ENCODE measurements at regions not wholly inside any gene's neighbourhood (a gene's known extent, or its start where the extent isn't known, plus 50 kb on each side); places are given as distances from the start of the nearest gene placed in this dataset.

DNA sequence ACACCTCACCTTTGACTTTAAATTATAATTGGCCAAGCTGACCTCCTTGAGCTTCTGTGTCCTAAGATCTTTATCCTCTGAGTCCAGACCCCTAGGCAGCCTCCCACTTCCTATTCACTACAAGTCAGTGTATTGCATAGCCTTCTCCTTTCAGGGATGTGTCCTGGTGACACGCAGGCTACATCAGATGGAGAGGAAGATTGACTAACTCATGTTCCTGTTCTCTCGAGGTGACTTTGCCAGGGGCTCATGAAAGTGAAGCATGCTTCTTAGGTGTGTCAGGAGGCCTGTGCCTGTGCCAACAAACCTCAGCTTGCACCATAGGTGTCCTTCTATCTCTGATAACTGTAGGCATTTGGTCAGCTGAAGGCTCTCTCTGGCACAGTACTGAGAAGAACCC is 195.7 kb upstream of the HS3ST1 start:
- ChIA-PET CTCF (no interaction called here), POLR2A (no interaction called here)
- Mint-ChIP-seq H3K9me3 (no peaks in the 10 kb centered on the region), H3K36me3 (no peaks in the 10 kb centered on the region), H3K4me1 (no peaks in the 10 kb centered on the region), H3K4me3 (no peak overlapping the region), H3K27me3 (peaks cover 0 to 5% (median 3%) of the 10 kb centered on the region in 5 donors), H3K27ac (no peak overlapping the region)
- Histone ChIP-seq H3K4me1 (ENCODE audit: control insufficient read depth in 2 of 2, insufficient read depth in 2 of 2, low read length in 2 of 2) (no peaks in the 10 kb centered on the region), H3K9me3 (ENCODE audit: control insufficient read depth in 2 of 3, low read length in 3 of 3) (no peaks in the 10 kb centered on the region), H3K27ac (ENCODE audit: low read depth, low read length) (no peak overlapping the region), H3K4me3 (ENCODE audit: low read length) (no peak overlapping the region), H3K36me3 (ENCODE audit: control insufficient read depth in 2 of 3, insufficient read depth in 3 of 3, low read length in 3 of 3) (no peaks in the 10 kb centered on the region), H3K27me3 (ENCODE audit: control insufficient read depth in 2 of 2, insufficient read depth in 2 of 2, low read length in 2 of 2) (no peaks in the 10 kb centered on the region)
- no peak for ATAC-seq
- intact Hi-C loops (cut with micrococcal nuclease): no loop called here
- DNase-seq: no peak

DNA sequence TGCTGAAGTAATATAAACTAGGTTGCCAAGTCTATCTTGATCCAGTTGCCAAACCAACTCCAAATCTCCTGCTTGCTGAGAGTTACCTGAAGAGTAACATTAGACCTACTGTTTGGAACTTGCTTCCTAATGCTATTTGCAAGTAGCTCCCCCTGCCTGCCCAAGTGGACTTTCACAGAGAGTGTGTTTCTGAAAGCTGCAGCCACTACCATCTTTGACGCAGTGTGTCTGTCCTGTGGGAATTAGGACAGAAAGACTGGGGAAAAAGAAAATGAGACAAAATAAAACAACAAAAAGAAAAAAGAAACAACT is 195.0 kb upstream of the HS3ST1 start:
- Mint-ChIP-seq H3K27ac (no peak overlapping the region), H3K27me3 (peaks cover 0 to 5% (median 3%) of the 10 kb centered on the region in 5 donors), H3K4me3 (no peak overlapping the region), H3K4me1 (no peaks in the 10 kb centered on the region), H3K36me3 (no peaks in the 10 kb centered on the region), H3K9me3 (no peaks in the 10 kb centered on the region)
- ATAC-seq (no peak), DNase-seq (peak in 2 of 9 donors; percentile 3 to 7)
- no peaks in the 10 kb centered on the region for H3K36me3 ChIP-seq (ENCODE audit: control insufficient read depth in 2 of 3, insufficient read depth in 3 of 3, low read length in 3 of 3)
- ChIA-PET POLR2A (no interaction called here), CTCF (no interaction called here)
- H3K4me3 ChIP-seq (ENCODE audit: low read length): no peak overlapping the region
- no peaks in the 10 kb centered on the region for H3K4me1 ChIP-seq (ENCODE audit: control insufficient read depth in 2 of 2, insufficient read depth in 2 of 2, low read length in 2 of 2)
- no peak overlapping the region for H3K27ac ChIP-seq (ENCODE audit: low read depth, low read length)
- H3K9me3 ChIP-seq (ENCODE audit: control insufficient read depth in 2 of 3, low read length in 3 of 3): no peaks in the 10 kb centered on the region
- H3K27me3 ChIP-seq (ENCODE audit: control insufficient read depth in 2 of 2, insufficient read depth in 2 of 2, low read length in 2 of 2): no peaks in the 10 kb centered on the region
- intact Hi-C loops (cut with micrococcal nuclease): loop anchor here in 1 of 2 donors (1.0 kb wide), 3 partner anchors 205 to 1069 kb away; no protein-coding TSS in a partner anchor

DNA sequence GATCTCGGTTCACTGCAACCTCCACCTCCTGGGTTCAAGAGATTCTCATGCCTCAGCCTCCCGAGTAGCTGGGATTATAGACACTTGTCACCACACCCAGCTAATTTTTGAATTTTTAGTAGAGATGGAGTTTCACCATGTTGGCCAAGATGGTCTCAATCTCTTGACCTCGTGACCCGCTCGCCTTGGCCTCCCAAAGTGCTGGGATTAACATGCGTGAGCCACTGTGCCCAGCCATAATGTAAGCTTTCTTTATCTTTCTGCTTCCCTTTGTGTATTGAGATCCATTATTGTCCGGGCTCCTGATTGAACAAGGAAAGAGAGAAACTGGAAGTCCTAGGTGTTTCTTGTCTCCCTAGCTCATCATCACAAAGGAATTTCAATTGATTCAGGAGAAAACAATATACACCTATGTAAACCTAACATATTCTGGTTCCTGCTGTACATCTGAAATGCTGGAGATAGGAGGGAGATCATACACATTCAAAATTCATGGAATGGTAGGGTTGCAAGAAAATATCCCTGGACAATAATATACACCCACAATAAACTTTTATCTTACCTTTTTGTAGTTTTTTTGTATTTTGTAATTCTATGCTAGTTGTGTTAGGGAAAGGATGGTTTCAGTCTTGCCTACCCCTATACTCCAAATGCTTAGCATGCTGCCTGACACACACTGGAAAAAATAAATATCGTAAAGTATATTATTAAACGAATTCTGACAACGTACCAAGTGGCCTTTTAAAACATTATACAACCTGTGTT is 194.4 kb upstream of the HS3ST1 start:
- Histone ChIP-seq H3K4me3 (ENCODE audit: low read length) (no peak overlapping the region), H3K9me3 (ENCODE audit: control insufficient read depth in 2 of 3, low read length in 3 of 3) (no peaks in the 10 kb centered on the region), H3K4me1 (ENCODE audit: control insufficient read depth in 2 of 2, insufficient read depth in 2 of 2, low read length in 2 of 2) (no peaks in the 10 kb centered on the region), H3K36me3 (ENCODE audit: control insufficient read depth in 2 of 3, insufficient read depth in 3 of 3, low read length in 3 of 3) (no peaks in the 10 kb centered on the region), H3K27me3 (ENCODE audit: control insufficient read depth in 2 of 2, insufficient read depth in 2 of 2, low read length in 2 of 2) (no peaks in the 10 kb centered on the region), H3K27ac (ENCODE audit: low read depth, low read length) (no peak overlapping the region)
- peaks cover 0 to 5% (median 3%) of the 10 kb centered on the region in 5 donors for H3K27me3 Mint-ChIP-seq
- H3K36me3 Mint-ChIP-seq: no peaks in the 10 kb centered on the region
- H3K4me3 Mint-ChIP-seq: no peak overlapping the region
- CTCF ChIA-PET: interaction anchor here (1.0 kb wide), 1 partner anchor 1068 kb away, joined by 3 read pairs; no protein-coding TSS in a partner anchor
- DNase-seq (no peak), ATAC-seq (no peak)
- no peaks in the 10 kb centered on the region for H3K4me1 Mint-ChIP-seq
- H3K27ac Mint-ChIP-seq: no peak overlapping the region
- intact Hi-C loops (cut with micrococcal nuclease): loop anchor here in 1 of 2 donors (1.0 kb wide), 3 partner anchors 205 to 1069 kb away; no protein-coding TSS in a partner anchor
- POLR2A ChIA-PET: no interaction called here
- H3K9me3 Mint-ChIP-seq: no peaks in the 10 kb centered on the region

DNA sequence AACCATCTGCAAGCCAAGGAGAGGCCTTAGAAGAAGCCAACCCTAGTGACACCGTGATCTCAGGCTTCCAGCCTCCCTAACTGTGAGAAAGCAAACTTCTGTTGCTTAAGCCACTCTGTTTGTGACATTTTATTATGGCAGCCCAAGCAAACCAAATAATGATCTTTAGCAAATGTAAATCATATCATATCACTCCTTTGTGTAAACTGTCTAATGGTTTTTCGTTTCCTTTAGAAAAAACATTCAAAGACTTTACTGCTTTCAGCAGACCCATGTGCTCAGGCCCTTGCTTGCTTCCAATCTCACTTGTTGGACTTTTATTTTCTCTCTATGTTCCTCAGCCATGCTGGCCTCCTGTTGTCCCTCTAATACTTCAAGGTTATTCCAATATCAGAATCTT is 192.2 kb upstream of the HS3ST1 start:
- Mint-ChIP-seq H3K4me1 (no peaks in the 10 kb centered on the region), H3K36me3 (no peaks in the 10 kb centered on the region), H3K27me3 (peaks cover 0 to 3% (median 0%) of the 10 kb centered on the region in 5 donors), H3K9me3 (no peaks in the 10 kb centered on the region), H3K4me3 (no peak overlapping the region), H3K27ac (no peak overlapping the region)
- DNase-seq (no peak), ATAC-seq (no peak)
- ChIA-PET POLR2A (no interaction called here), CTCF (no interaction called here)
- H3K4me3 ChIP-seq (ENCODE audit: low read length): no peak overlapping the region
- intact Hi-C loops (cut with micrococcal nuclease): no loop called here
- H3K36me3 ChIP-seq (ENCODE audit: control insufficient read depth in 2 of 3, insufficient read depth in 3 of 3, low read length in 3 of 3): no peaks in the 10 kb centered on the region
- H3K9me3 ChIP-seq (ENCODE audit: control insufficient read depth in 2 of 3, low read length in 3 of 3): no peaks in the 10 kb centered on the region
- no peak overlapping the region for H3K27ac ChIP-seq (ENCODE audit: low read depth, low read length)
- H3K4me1 ChIP-seq (ENCODE audit: control insufficient read depth in 2 of 2, insufficient read depth in 2 of 2, low read length in 2 of 2): no peaks in the 10 kb centered on the region
- no peaks in the 10 kb centered on the region for H3K27me3 ChIP-seq (ENCODE audit: control insufficient read depth in 2 of 2, insufficient read depth in 2 of 2, low read length in 2 of 2)

DNA sequence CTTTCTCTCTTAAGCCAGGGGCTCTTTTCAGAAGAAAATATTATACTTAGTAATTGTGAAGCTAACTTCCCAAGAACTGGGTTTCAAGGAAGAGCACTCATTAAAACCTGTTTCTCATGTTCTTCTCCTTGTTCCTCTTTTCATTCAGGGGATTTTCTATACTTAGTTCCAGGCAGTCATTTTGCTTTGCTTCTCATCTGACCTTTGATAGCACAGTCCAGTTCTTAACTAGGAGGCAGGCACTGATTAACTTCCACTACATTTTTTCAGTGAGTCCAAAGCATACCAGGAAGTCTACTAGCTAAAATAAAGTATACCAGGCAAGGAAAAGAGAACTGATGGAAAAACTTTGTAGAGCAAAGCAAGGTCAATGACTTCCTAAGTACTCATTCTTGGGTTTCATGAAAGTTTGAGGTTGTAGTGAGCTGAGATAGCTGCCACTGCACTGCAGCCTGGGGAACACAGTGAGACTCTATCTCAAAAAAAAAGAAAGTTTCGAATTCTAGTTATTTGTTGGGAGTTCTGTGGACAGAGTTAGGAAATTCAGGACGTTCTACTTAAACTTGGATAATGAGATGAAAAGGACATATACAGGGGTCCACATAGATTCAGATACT is 190.1 kb upstream of the HS3ST1 start:
- Histone ChIP-seq H3K27ac (ENCODE audit: low read depth, low read length) (no peak overlapping the region), H3K9me3 (ENCODE audit: control insufficient read depth in 2 of 3, low read length in 3 of 3) (no peaks in the 10 kb centered on the region), H3K27me3 (ENCODE audit: control insufficient read depth in 2 of 2, insufficient read depth in 2 of 2, low read length in 2 of 2) (no peaks in the 10 kb centered on the region), H3K36me3 (ENCODE audit: control insufficient read depth in 2 of 3, insufficient read depth in 3 of 3, low read length in 3 of 3) (no peaks in the 10 kb centered on the region), H3K4me1 (ENCODE audit: control insufficient read depth in 2 of 2, insufficient read depth in 2 of 2, low read length in 2 of 2) (no peaks in the 10 kb centered on the region), H3K4me3 (ENCODE audit: low read length) (no peak overlapping the region)
- ChIA-PET POLR2A (no interaction called here), CTCF (no interaction called here)
- DNase-seq (no peak), ATAC-seq (no peak)
- no peak overlapping the region for H3K27ac Mint-ChIP-seq
- no peaks in the 10 kb centered on the region for H3K36me3 Mint-ChIP-seq
- intact Hi-C loops (cut with micrococcal nuclease): no loop called here
- H3K27me3 Mint-ChIP-seq: peaks cover 0 to 4% (median 0%) of the 10 kb centered on the region in 5 donors
- no peaks in the 10 kb centered on the region for H3K4me1 Mint-ChIP-seq
- H3K9me3 Mint-ChIP-seq: no peaks in the 10 kb centered on the region
- no peak overlapping the region for H3K4me3 Mint-ChIP-seq

DNA sequence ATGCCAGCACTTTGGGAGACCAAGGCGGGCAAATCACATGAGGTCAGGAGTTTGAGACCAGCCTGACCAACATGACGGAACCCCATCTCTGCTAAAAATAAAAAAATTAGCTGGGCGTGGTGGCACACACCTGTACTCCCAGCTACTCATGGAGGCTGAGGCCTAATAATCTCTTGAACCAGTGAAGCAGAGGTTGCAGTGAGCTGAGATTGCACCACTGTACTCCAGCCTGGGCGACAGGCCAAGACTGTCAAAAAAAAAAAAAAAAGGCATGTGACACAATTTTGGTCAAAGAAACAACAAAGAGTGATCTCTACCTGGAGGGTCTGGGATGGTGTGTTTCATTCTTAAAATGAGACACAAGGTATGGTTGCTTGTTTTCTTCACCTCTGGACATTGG is 188.2 kb upstream of the HS3ST1 start:
- no peak overlapping the region for H3K4me3 Mint-ChIP-seq
- ATAC-seq (no peak), DNase-seq (no peak)
- peaks cover 0 to 3% (median 0%) of the 10 kb centered on the region in 7 donors for H3K4me1 Mint-ChIP-seq
- peaks cover 0 to 3% (median 0%) of the 10 kb centered on the region in 5 donors for H3K36me3 Mint-ChIP-seq
- H3K36me3 ChIP-seq (ENCODE audit: control insufficient read depth in 2 of 3, insufficient read depth in 3 of 3, low read length in 3 of 3): no peaks in the 10 kb centered on the region
- CTCF ChIA-PET: interaction anchor here (0.6 kb wide), 1 partner anchor 209 kb away, joined by 3 read pairs; no protein-coding TSS in a partner anchor
- no peaks in the 10 kb centered on the region for H3K27me3 ChIP-seq (ENCODE audit: control insufficient read depth in 2 of 2, insufficient read depth in 2 of 2, low read length in 2 of 2)
- no peak overlapping the region for H3K4me3 ChIP-seq (ENCODE audit: low read length)
- H3K9me3 ChIP-seq (ENCODE audit: control insufficient read depth in 2 of 3, low read length in 3 of 3): no peaks in the 10 kb centered on the region
- POLR2A ChIA-PET: no interaction called here
- H3K27me3 Mint-ChIP-seq: peaks cover 0 to 7% (median 0%) of the 10 kb centered on the region in 5 donors
- H3K4me1 ChIP-seq (ENCODE audit: control insufficient read depth in 2 of 2, insufficient read depth in 2 of 2, low read length in 2 of 2): no peaks in the 10 kb centered on the region
- intact Hi-C loops (cut with micrococcal nuclease): no loop called here
- no peak overlapping the region for H3K27ac ChIP-seq (ENCODE audit: low read depth, low read length)
- H3K9me3 Mint-ChIP-seq: no peaks in the 10 kb centered on the region
- H3K27ac Mint-ChIP-seq: no peak overlapping the region

DNA sequence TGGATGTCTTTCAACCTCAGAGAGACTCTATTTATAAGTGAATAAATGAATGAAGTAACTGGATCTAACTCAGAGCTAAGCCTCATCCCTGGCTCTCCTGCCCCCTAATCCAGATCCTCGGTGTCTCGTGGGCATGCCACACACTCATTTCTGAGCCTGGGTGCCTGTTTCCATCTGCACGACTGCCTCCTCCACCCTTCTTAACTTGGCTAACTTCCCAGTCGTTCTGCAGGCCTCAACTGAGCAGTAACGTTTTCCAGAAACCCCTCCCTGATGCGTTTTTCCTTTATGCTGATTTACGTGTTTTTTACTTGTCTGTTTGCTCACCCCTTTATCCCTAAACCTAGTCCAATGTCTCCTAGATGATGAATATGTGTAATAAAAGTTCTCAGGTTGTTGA is 186.9 kb upstream of the HS3ST1 start:
- H3K4me1 Mint-ChIP-seq: peaks cover 0 to 5% (median 0%) of the 10 kb centered on the region in 7 donors
- Histone ChIP-seq H3K4me3 (ENCODE audit: low read length) (no peak overlapping the region), H3K9me3 (ENCODE audit: control insufficient read depth in 2 of 3, low read length in 3 of 3) (no peaks in the 10 kb centered on the region), H3K4me1 (ENCODE audit: control insufficient read depth in 2 of 2, insufficient read depth in 2 of 2, low read length in 2 of 2) (no peaks in the 10 kb centered on the region), H3K27me3 (ENCODE audit: control insufficient read depth in 2 of 2, insufficient read depth in 2 of 2, low read length in 2 of 2) (no peaks in the 10 kb centered on the region), H3K27ac (ENCODE audit: low read depth, low read length) (no peak overlapping the region), H3K36me3 (ENCODE audit: control insufficient read depth in 2 of 3, insufficient read depth in 3 of 3, low read length in 3 of 3) (no peaks in the 10 kb centered on the region)
- H3K27ac Mint-ChIP-seq: no peak overlapping the region
- intact Hi-C loops (cut with micrococcal nuclease): no loop called here
- ATAC-seq (no peak), DNase-seq (no peak)
- CTCF ChIA-PET: no interaction called here
- POLR2A ChIA-PET: no interaction called here
- no peak overlapping the region for H3K4me3 Mint-ChIP-seq
- H3K27me3 Mint-ChIP-seq: peaks cover 0 to 7% (median 0%) of the 10 kb centered on the region in 5 donors
- no peaks in the 10 kb centered on the region for H3K9me3 Mint-ChIP-seq
- peaks cover 0 to 4% (median 0%) of the 10 kb centered on the region in 5 donors for H3K36me3 Mint-ChIP-seq

All from naive thymus-derived CD4-positive, alpha-beta T cell (primary cell).